ENCODE measurements at regions not wholly inside any gene's neighbourhood (a gene's known extent, or its start where the extent isn't known, plus 50 kb on each side); places are given as distances from the start of the nearest gene placed in this dataset.

- TF ChIP-seq POLR2A (IDR thresholded peaks at IDR 0.05; ENCODE audit: low read depth, low read length) (no peak), POLR2AphosphoS5 (IDR thresholded peaks at IDR 0.05; ENCODE audit: low read depth, low read length) (no peak)
Measured at GRCh38 chr20:7596541-7596940, 343.7 kb downstream of the HAO1 start.

Measured in GM12891 (cell line).